HG03521 (cell line): ENCODE measurements at regions not wholly inside any gene's neighbourhood (a gene's known extent, or its start where the extent isn't known, plus 50 kb on each side); places are given as distances from the start of the nearest gene placed in this dataset.

Experiments used
- ATAC-seq: cut with Tn5 transposase; IDR thresholded peaks from one replicate; pipeline ENCODE4 v1.9.1; 2021; ENCODE audit warnings: mild to moderate bottlenecking, moderate library complexity; ENCODE audit not compliant: unreplicated experiment

DNA sequence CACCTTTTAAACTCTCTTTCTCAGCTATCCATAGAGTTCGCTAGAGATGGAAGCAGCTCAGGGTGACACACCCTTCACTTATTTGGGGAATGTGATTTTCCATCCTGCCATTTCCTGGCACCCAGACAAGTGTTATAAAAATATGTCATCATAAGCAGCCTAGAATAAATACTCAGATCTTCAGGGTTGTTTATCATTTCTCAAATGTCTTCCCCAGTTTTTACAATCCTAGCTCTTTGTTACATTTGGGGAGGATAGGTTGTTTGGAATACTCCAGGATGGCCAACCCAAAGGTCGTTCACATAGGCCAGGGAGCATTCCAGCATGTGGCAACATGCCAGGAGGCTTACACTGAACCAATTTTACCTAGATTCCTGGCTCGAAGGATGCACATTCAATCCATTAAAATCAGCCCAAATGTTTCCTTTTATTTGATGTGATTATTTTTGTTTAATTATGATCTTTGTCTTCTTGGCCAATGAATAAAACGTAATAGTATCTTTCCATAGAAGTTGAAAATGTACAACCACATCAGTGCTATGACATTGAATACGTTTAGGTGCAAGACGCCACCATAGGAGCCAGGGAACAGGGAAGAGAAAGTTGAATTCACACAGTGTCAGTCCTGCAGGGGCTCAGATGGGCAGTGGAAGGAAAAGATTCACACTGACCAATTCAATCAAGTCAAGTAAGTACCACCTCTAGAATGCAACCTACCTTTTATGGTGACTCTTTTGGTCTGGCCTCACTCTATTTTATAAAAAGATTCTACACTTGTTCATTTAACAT is 537.7 kb upstream of the MDFIC2 start:
- ATAC-seq: no peak

DNA sequence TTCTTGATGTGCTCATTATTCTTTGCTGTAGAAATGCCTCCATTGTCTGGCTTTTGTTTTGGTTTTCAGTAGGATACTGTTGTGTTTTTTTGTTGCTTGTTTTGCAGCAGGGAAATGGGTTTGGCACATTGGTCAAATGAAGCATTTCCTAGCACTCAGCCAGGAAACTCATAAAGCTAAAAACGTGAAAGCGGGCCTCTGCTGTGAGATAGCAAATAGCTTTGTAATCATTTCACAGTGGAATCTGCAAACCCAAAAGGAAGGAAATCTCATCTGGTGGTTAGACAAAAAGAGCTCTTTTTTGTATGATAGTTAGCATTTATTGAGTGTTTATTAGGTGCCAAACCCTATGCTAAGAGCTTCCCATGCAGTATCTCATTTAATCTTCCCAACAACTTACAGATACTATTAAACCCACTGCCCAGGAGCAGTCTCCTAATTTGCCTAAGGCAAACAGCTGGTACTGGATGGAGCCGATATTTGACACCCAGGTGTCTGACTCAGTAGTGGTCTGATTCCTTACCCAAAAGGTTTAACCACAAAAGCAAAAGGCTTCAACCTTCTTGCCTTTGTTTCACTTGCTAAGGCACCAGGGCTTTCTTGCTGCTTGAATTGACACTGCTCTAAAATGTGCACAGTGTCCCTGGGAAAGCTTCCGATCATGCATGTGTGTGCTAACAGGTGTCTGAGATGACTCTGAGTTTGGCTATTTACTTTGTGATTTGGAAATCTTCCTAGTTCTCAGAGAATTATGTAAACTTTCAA is 527.9 kb upstream of the MDFIC2 start:
- no peak for ATAC-seq

DNA sequence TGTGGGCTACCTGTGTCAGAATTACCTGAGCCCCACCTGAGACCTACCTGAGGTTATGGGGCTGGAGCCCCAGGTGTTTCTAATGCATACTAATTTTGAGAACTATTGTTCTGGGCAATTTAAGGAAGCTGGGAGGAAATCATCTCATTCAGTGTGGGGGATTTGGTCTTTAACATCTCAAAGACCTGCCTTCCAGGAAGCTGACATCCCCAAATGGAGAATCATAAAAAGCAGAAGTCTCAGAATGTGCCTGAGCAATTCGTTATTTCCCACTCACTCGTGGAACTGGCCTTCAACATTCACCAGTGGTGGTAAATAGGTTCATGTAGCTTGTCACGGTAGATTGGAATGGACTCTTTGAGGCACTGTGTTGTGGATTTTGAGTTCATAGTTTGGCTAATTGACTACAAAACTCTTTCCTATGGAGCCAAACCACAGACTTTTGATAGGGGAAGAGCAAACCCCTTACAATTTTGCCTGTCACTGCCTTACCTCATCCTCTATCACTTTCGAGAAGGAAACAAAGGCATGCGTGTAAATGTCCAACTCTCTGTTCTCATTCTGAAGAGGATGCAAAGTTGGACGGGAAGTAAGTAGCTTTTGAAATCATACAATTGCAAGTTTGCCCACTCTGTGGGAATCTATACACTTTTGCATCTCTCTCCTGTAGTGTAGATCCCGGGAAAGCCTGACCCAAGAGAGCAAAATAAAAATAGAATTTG is 521.0 kb upstream of the MDFIC2 start:
- no peak for ATAC-seq

DNA sequence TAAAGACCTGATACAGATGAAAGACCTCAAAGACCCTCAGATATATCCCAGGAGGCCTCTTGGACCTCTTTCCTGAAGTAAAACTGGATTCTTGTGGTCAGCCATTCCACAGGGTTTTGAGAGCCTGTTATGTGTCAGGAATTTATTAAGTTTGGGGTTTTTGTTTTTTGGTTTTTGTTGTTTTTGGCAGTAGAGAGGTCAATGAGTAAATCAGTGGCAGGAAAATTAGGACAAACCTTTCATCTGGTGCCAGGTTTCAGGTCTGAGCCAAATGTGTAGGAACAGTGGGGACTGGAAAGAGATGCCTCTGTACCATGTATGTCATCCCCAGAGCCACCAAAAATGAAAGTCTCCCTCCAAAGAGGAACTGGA is 520.4 kb upstream of the MDFIC2 start:
- ATAC-seq: no peak

DNA sequence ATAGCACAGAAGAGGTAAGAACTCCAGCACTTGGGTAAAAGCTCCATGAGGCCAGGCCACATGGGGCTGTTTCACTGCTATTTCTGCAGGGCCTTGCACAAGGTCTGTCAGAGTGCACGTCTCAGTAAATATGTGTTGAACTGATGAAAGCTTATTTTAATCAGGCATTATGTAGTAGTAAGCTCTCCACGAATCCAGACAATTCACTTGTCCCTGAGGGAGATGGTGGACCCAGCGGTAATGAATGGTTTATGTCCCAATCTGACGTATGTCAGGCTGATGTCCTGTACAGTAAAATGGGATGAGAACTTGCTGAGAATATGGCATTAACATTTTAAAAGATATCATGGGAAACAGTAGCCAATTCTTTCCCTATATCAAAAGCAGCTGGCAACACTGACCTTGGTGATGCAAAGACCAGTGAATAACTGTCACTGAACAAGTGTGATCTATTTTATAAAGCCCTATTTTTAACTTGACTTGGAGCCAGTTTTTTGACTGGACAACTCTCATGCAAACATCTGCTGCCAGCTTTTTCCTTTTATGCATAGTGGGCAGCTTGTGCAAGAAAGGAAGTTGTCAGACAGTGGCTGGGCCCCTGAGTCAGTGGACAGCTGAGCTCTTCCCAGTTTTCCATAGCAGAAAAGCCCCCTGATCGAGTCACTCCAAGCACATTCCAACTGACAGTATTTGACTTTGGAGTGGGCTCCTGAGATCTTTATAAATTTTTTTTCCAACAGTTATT is 519.8 kb upstream of the MDFIC2 start:
- no peak for ATAC-seq

DNA sequence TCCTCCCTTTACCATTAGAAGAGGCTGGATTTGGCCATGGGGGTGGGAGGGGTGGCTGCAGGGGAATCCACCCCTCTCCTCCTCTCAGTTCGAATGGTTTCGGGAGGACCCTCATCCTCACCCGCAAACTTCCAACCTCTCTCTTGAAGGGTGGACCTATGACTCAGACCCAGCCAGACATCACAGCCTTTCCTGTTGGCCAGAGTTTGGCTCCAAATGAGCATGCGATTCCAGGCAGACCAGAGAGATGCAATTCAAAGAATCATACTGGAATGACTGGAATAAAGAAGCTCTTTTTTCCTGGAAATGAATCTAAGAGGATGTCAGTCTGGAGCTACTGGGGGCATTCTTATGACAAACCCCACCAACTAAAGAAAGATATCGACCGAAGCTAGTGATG is 516.7 kb upstream of the MDFIC2 start:
- no peak for ATAC-seq

DNA sequence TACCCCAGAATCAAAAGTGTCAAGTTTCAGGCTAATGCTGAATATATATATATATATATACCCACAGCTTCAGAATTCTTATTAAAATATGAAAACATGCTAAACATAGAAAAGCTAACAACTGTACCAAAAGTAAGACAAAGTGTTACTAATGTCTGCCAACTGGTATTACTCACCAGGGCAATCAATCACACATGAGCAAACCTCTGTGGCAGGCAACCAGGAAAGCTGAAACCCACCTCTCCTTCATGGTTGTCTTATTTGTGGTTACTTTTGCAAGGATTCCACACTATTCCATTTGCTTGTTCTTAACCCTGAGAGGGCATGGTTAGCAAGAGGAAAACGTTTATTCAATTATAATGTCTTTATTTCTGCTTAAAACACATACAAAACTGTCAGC is 512.3 kb upstream of the MDFIC2 start:
- no peak for ATAC-seq

DNA sequence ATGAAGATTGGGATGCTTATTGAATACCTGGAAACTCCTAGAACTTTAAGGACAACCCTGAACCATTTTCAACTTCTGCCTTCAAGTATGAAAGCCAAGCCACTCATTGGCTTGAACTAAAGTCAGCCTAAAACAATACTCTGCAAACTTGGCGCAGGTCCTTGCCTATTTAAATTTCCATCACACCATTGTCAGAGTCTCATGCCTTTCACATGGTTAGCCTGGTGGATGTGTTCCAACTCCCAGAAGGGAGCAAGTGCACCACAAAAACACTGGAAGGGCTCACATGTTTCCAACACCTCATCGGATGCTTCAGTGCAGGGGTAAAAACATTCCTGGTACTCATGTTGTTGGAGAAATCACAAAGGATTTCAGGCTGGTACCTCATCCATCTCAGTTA is 511.6 kb upstream of the MDFIC2 start:
- ATAC-seq: no peak

DNA sequence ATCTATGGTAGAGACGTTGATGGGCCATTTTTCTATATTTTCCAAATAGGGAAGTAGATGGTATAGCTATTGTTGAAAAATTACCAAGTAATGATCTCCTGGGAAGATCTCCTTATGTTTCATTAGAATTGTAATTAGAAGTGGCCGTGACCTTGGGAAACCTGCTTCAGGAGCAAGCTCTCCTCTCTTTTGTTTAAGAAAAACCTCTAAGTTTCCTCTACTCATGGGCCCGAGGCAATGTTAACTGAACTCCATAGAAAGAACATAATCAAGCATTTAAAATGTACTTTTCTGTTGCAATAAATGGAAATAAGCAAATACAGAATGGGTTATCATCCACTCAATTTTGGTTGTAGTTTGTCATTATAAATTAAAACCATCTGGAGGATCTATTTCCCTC is 511.2 kb upstream of the MDFIC2 start:
- no peak for ATAC-seq

DNA sequence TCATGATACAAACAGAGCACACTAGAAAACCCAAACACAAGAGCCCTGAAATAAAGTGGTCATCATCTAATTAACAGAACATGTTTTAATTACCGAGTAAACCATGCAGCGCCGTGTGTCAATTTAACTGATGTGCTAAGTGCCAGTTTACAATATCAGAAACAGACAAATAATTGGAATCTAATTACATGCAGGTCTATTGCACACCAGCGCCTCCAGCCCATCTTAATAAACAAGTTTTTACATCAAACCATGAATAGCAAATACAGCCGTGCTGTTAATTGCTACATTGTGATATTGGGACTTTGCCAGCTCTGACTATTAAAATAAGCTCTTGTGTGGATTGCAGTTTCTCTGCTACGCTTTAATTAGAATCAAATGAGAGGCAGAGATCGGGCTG is 510.2 kb upstream of the MDFIC2 start:
- no peak for ATAC-seq

DNA sequence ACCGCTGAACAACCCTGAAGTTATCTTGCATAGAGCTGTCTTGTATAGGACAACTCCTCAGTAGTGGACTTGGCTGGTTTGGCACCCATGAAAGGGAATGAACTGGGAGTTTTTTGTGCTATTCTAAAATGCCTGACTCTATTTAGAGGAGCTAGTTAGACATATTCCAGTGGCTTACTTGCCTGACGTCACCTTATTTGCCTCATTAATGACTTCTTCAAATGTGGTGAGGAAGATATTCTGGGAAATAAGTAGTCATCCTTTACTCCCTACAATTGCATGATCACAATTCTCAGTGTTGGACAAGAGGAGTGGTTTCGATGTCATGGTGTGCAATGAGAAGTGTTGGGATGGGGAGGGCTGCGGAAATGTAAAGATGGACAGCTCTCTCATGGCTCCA is 509.2 kb upstream of the MDFIC2 start:
- no peak for ATAC-seq

DNA sequence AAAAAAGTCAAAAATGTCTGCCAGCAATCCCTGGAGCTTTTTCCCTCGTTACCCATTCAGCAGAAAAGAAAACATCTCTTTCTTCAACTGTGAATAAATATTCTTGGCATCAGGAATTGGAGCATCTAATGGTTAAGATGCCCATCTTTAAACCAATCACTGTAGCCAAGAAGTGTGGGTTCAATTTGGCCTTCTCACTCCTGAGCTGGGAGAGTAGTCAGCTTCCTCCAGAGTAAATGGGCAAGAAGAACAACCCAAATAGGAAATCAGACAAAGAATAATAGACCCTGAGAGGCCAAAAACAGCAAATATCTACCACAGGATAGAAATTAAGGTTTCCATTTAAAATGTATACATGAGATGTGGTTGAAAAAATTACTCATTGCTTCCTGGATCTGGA is 508.0 kb upstream of the MDFIC2 start:
- no peak for ATAC-seq

DNA sequence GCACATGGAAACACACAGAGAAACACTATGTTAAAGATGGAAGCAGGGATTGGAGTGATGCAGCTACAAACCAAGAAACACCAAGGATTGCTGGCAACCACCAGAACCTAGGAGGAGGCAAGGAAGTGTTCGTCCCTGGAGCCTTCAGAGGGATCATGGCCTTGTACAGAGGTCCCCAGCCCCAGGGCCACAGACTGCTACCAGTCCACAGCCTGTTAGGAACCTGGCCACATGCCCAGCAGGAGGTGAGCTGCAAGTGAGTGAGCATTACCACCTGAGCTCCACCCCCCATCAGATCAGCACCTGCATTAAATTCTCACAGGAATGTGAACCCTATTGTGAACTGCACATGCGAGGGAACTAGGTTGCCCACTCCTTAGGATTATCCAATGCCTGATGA is 505.7 kb upstream of the MDFIC2 start:
- ATAC-seq: no peak

DNA sequence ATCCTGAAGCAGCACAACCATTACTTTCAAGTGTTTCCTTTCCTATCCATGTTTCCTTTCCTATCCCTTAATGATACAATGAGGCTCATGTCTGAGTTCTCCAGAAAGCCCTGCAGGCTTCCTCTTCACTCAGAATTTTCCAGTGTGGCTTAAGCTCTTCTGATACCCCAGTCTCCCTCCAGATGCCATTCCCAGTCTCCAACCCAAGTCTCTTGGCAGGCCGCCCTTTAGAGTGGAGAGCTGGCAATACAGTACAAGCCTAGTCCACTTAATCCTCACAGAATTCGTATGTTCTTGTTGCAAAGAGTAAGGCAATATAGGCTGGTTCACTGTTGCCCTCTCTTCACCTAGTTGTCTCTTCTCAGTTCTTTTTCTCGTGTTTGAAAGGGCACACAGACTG is 503.9 kb upstream of the MDFIC2 start:
- ATAC-seq: no peak

DNA sequence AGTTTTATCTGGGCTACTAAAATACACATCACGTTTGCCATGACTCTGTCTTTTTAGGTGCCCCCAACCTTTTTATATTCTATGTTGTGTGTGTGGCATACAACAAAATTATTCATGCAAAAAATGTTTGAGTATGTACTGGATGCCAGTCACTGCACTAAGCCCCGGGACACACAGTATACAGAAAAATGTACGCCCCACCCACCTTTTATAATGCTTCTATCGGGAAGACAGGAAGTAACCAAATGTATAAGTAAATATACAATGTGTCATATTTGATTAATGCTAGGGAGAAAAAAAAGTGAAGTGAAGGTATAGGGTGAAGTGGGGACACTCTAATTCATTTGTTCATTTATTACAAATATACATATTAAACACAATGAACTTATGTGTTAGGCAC is 503.4 kb upstream of the MDFIC2 start:
- no peak for ATAC-seq

DNA sequence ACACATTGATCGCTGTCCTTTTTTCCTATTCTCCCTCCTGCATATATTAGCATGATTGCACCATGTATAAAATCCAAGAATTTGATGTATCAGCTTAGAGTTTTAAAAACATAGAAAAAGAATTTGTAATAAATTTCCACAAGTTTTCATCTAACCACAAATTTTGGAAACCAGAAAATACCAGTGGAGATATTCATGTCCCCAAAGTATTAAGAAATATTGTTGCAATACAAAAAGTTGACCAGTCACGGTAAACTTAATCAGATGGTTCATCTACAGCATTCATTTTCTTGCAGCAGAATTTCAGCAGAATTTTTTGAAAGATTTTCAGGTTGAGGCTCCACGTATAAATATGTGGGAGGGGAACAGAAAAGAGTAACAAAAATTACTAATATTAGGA is 500.9 kb upstream of the MDFIC2 start:
- no peak for ATAC-seq

DNA sequence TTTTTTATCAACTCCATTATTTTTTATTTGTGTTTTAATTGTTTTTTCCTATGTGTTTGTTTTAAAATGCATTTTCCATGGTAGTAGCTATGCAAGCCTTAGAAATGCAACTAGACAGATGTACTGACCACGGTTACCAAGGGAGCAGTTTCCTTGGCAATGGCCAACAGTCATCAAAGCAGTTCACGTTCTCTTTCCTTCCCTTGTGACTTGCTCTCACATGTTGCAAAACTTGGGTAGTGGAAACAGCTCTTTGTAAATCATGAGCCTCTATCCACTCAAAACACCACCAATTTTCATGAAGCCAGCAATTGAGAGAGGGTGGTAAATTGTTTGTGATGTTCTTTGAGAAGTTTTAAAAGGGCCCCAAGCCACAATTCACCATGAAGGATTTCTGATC is 499.4 kb upstream of the MDFIC2 start:
- no peak for ATAC-seq

DNA sequence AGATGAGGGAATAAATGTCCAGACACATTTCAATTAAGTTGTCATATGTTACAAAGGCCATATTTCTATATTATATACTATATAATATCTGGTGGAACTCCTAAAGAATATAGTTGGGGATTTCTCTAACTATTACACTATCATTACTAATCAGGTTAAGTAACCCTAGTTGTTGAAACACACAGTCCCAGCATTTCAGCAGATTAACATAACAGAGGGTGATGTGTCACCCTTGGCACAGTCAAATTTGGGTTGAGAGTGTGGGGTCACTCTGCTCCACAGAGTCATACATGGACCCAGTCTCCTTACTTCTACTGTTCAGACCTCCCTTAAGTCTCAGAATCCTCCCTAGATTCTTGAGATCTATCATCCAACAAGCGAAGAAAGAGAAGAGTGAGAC is 496.4 kb upstream of the MDFIC2 start:
- no peak for ATAC-seq

DNA sequence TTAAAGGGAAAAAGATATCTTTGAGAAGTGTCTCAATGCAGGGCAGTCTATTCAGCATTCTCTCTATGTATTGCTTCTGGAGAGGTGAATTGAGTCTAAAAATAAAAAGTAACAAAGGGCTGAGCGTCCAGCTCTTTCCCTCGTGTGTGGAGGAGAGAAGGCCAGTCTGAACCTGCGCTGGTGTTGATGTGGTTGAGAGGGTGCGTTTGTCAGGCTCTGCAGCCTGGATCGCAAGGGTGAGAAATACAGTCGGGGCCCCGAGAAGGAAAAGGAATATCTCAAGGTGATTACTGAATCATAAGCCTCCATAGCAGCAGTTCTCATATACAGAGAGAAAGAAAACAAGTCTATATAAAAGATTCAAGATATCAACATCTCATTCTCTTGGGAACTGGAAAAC is 494.1 kb upstream of the MDFIC2 start:
- no peak for ATAC-seq

DNA sequence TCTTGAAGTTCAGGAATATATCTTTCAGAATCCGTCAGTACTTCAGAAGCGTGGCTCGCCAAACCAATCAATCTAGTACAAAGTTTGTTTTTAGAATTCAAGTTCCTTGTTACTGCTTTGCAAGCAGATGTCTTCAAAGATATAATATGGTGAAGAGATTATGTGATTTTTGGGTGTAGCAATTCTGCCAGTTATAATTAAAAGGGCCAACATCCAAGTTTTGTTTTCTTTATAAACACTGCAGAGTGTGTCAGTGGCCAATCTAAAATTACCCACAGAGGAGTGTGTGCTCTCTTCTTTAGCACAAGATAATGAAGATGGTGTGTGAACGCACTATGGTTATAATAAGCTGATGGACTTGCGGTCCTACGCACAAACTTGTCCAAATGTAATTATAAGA is 493.6 kb upstream of the MDFIC2 start:
- ATAC-seq: no peak
